H1 (cell line): ENCODE measurements at regions not wholly inside any gene's neighbourhood (a gene's known extent, or its start where the extent isn't known, plus 50 kb on each side); places are given as distances from the start of the nearest gene placed in this dataset.

Experiments
- CTCF ChIA-PET: fragments of 300-600 bp; sonication (Branson Sonifier 250); formaldehyde crosslinking; loops from one replicate; lab custom pipeline; 2021; ENCODE audit not compliant: partially characterized antibody; lab: Charles Lee
- POLR2A ChIA-PET: fragments of 300-600 bp; sonication (Branson Sonifier 250); formaldehyde crosslinking; loops from one replicate; lab custom pipeline; 2021; ENCODE audit warnings: inconsistent platforms; ENCODE audit not compliant: partially characterized antibody; lab: Charles Lee
- DNase-seq, 2 experiments: peaks; one replicate each; pipeline versions ENCODE4 v3.0.0 to v3.0.0-alpha.2; 2010 to 2022; ENCODE audit warnings: low spot score in 2 of 2, low read depth in 1 of 2, mixed read lengths in 1 of 2
- FAIRE-seq: peaks from 2 replicates; lab custom pipeline; 2011; peaks lifted over from hg19 to GRCh38; lab: Jason Lieb, UNC
- H2AFZ ChIP-seq: 2 replicates; pipeline ENCODE4 v1.8.1; 2012; ENCODE audit warnings: low read length, inconsistent platforms
- H2AK5ac ChIP-seq: 2 replicates; pipeline ENCODE4 v1.6.1; 2013; ENCODE audit warnings: low read depth, low read length
- H2BK120ac ChIP-seq: replicated peaks from 2 replicates; pipeline ENCODE3; 2013; ENCODE audit warnings: low read depth, low read length, inconsistent platforms
- H2BK12ac ChIP-seq: 2 replicates; pipeline ENCODE4 v1.6.1; 2013; ENCODE audit warnings: low read depth, low read length
- H2BK15ac ChIP-seq: 2 replicates; pipeline ENCODE4 v1.6.1; 2013; ENCODE audit warnings: low read length
- H2BK20ac ChIP-seq: 2 replicates; pipeline ENCODE4 v1.6.1; 2013; ENCODE audit warnings: low read length
- H2BK5ac ChIP-seq: 2 replicates; pipeline ENCODE4 v1.6.1; 2013; ENCODE audit warnings: low read depth, low read length
- H3K14ac ChIP-seq: 2 replicates; pipeline ENCODE4 v1.6.1; 2013; ENCODE audit warnings: inconsistent platforms; ENCODE audit not compliant: insufficient read length
- H3K18ac ChIP-seq: 2 replicates; pipeline ENCODE4 v1.6.1; 2013; ENCODE audit warnings: low read length; ENCODE audit errors: extremely low read depth
- H3K23ac ChIP-seq: 2 replicates; pipeline ENCODE4 v1.6.1; 2013; ENCODE audit warnings: inconsistent platforms; ENCODE audit not compliant: insufficient read length
- H3K23me2 ChIP-seq: 2 replicates; pipeline ENCODE4 v1.6.1; 2013; ENCODE audit warnings: low read depth, low read length
- H3K27ac ChIP-seq: 2 replicates; pipeline ENCODE4 v1.6.1; 2011; ENCODE audit warnings: low read depth, low read length, inconsistent platforms
- H3K27me3 ChIP-seq, 4 experiments: replicated peaks in 1 of 4; 1 replicate in 1 of 4; 2 replicates in 3 of 4; pipeline versions ENCODE4 v1.6.1 to v1.8.1; 2011 to 2013; ENCODE audit warnings: low read length in 3 of 4, mild to moderate bottlenecking in 3 of 4, inconsistent platforms in 2 of 4, mixed read lengths in 2 of 4, moderate library complexity in 1 of 4; ENCODE audit not compliant: control insufficient read depth in 3 of 4, insufficient read depth in 3 of 4; ENCODE audit errors: extremely low read depth in 1 of 4
- H3K36me3 ChIP-seq, 4 experiments: 2 replicates each; pipeline versions ENCODE4 v1.6.1 to v1.8.1; 2011 to 2013; ENCODE audit warnings: mild to moderate bottlenecking in 4 of 4, low read length in 3 of 4, moderate library complexity in 2 of 4, control low read depth in 1 of 4, inconsistent platforms in 1 of 4; ENCODE audit not compliant: insufficient read depth in 4 of 4, control insufficient read depth in 2 of 4
- H3K4ac ChIP-seq: replicated peaks from 2 replicates; pipeline ENCODE3; 2013; ENCODE audit warnings: low read length, low read depth, mixed read lengths, inconsistent platforms; ENCODE audit not compliant: insufficient read length
- H3K4me1 ChIP-seq, 4 experiments: replicated peaks in 1 of 4; 1 replicate in 1 of 4; 2 replicates in 3 of 4; pipeline versions ENCODE4 v1.6.1 to v1.8.1; 2011 to 2013; ENCODE audit warnings: low read length in 3 of 4, inconsistent platforms in 2 of 4, mixed read lengths in 1 of 4; ENCODE audit not compliant: insufficient read depth in 4 of 4, control insufficient read depth in 3 of 4
- H3K4me2 ChIP-seq, 2 experiments: 2 replicates each; pipeline versions ENCODE4 v1.6.1 to v1.8.1; 2011 to 2013; ENCODE audit warnings: low read depth in 2 of 2, low read length in 2 of 2, control low read depth in 1 of 2, inconsistent platforms in 1 of 2, mild to moderate bottlenecking in 1 of 2; ENCODE audit not compliant: insufficient read depth in 1 of 2
- H3K4me3 ChIP-seq, 4 experiments: fragments of 200-600, 300-600 bp in 1 of 4; sonication (generic), shearing (Covaris generic), sonication (Bioruptor Twin) in 1 of 4; 2 replicates each; pipeline versions ENCODE4 v1.5.1 to v1.8.1; 2011 to 2016; ENCODE audit warnings: low read length in 4 of 4, low read depth in 3 of 4, control low read depth in 2 of 4, inconsistent platforms in 2 of 4, mild to moderate bottlenecking in 2 of 4, mixed read lengths in 1 of 4, moderate library complexity in 1 of 4; ENCODE audit not compliant: insufficient read depth in 2 of 4; ENCODE audit errors: extremely low read depth in 1 of 4
- H3K56ac ChIP-seq: replicated peaks from 2 replicates; pipeline ENCODE3; 2013; ENCODE audit warnings: low read depth, mild to moderate bottlenecking, mixed read lengths, low read length, inconsistent platforms; ENCODE audit not compliant: insufficient read length
- H3K79me1 ChIP-seq: 2 replicates; pipeline ENCODE4 v1.6.1; 2013; ENCODE audit warnings: low read depth, low read length, control low read depth
- H3K79me2 ChIP-seq, 2 experiments: 2 replicates each; pipeline versions ENCODE4 v1.6.1 to v1.8.1; 2012 to 2013; ENCODE audit warnings: low read length in 2 of 2, mild to moderate bottlenecking in 2 of 2, inconsistent platforms in 1 of 2; ENCODE audit not compliant: insufficient read depth in 2 of 2, control insufficient read depth in 1 of 2
- H3K9ac ChIP-seq, 4 experiments: replicated peaks in 1 of 4; 1 replicate in 1 of 4; 2 replicates in 3 of 4; pipeline versions ENCODE4 v1.6.1 to v1.8.1; 2011 to 2013; ENCODE audit warnings: low read depth in 3 of 4, low read length in 3 of 4, control low read depth in 2 of 4, mild to moderate bottlenecking in 2 of 4, moderate library complexity in 2 of 4, inconsistent platforms in 1 of 4; ENCODE audit errors: extremely low read depth in 1 of 4
- H3K9me3 ChIP-seq, 2 experiments: 2 replicates each; pipeline versions ENCODE4 v1.6.1 to v1.8.1; 2012 to 2013; ENCODE audit warnings: mild to moderate bottlenecking in 2 of 2, moderate library complexity in 2 of 2, control low read depth in 1 of 2, inconsistent platforms in 1 of 2, low read depth in 1 of 2, low read length in 1 of 2, mixed read lengths in 1 of 2; ENCODE audit not compliant: insufficient read depth in 2 of 2
- H4K20me1 ChIP-seq, 2 experiments: replicated peaks in 1 of 2; 2 replicates each; pipeline versions ENCODE3 to v1.8.1; 2011 to 2013; ENCODE audit warnings: inconsistent platforms in 2 of 2, low read length in 2 of 2, mild to moderate bottlenecking in 1 of 2; ENCODE audit not compliant: insufficient read depth in 2 of 2, control insufficient read depth in 1 of 2
- H4K5ac ChIP-seq: 2 replicates; pipeline ENCODE4 v1.6.1; 2013; ENCODE audit warnings: low read length, low read depth, mixed read lengths, inconsistent platforms; ENCODE audit not compliant: insufficient read length
- H4K8ac ChIP-seq: 2 replicates; pipeline ENCODE4 v1.8.0; 2013; ENCODE audit warnings: mild to moderate bottlenecking, moderate library complexity, low read length, inconsistent platforms; ENCODE audit not compliant: insufficient read depth; ENCODE audit errors: extremely low read depth
- H4K91ac ChIP-seq: replicated peaks from 2 replicates; pipeline ENCODE3; 2013; ENCODE audit warnings: low read length, mixed read lengths, inconsistent platforms; ENCODE audit not compliant: insufficient read length
- ATF2 ChIP-seq: IDR thresholded peaks from 2 replicates; pipeline ENCODE4 v1.6.1; 2012; ENCODE audit warnings: low read length, inconsistent platforms
- JUN ChIP-seq: IDR thresholded peaks from 2 replicates; pipeline ENCODE4 v1.6.1; 2011; ENCODE audit warnings: low read depth, mild to moderate bottlenecking, improper control_type of control experiment, low read length
- NRF1 ChIP-seq: IDR thresholded peaks from 2 replicates; pipeline ENCODE4 v1.6.1; 2011; ENCODE audit warnings: mild to moderate bottlenecking, low read depth, low read length, improper control_type of control experiment
- POLR2A ChIP-seq, 2 experiments: IDR thresholded peaks; 1 replicate in 1 of 2; 2 replicates in 1 of 2; pipeline ENCODE4 v1.6.1; 2011; ENCODE audit warnings: low read depth in 2 of 2, low read length in 2 of 2, mild to moderate bottlenecking in 2 of 2; ENCODE audit errors: control extremely low read depth in 1 of 2
- POU5F1 ChIP-seq: IDR thresholded peaks from 2 replicates; pipeline ENCODE4 v1.6.1; 2011; ENCODE audit warnings: low read depth, mild to moderate bottlenecking, low read length, moderate library complexity
- SP2 ChIP-seq: IDR thresholded peaks from 2 replicates; pipeline ENCODE4 v1.6.1; 2012; ENCODE audit warnings: mild to moderate bottlenecking, low read length, inconsistent platforms
- TAF7 ChIP-seq: optimal IDR thresholded peaks from 2 replicates; pipeline ENCODE3; 2011; ENCODE audit warnings: low read depth, mild to moderate bottlenecking, inconsistent platforms, low read length, moderate library complexity, borderline replicate concordance
- WGBS, 2 experiments: shearing (Covaris generic) in 1 of 2; methylation state at CpG; one replicate each; pipeline versions ENCODE4 v1.1.6 to v1.1.7; 2013 to 2015; ENCODE audit warnings: low lambda C conversion rate in 2 of 2, mixed read lengths in 2 of 2, inconsistent platforms in 1 of 2, low coverage in 1 of 2, missing lambda C conversion rate in 1 of 2; ENCODE audit not compliant: insufficient replicate concordance in 2 of 2, insufficient coverage in 1 of 2, insufficient read length in 1 of 2; ENCODE audit errors: extremely low coverage in 1 of 2, missing lambda C conversion rate in 1 of 2; 5-methylcytosine and 5-hydroxymethylcytosine counted together

GRCh38 chr5:4413996-4414395 is 726.1 kb upstream of the ADAMTS16 start:
- Histone ChIP-seq H4K8ac (no peak overlapping the region), H3K4me3 (no peak overlapping the region), H3K9me3 (no peaks in the 10 kb centered on the region), H3K23me2 (no peaks in the 10 kb centered on the region), H4K20me1 (no peaks in the 10 kb centered on the region), H3K27ac (no peak overlapping the region), H3K4ac (no peak overlapping the region), H2AK5ac (no peak overlapping the region), H2AFZ (no peak overlapping the region), H2BK12ac (no peak overlapping the region), H4K5ac (no peak overlapping the region), H3K9ac (no peak overlapping the region), H3K23ac (no peak overlapping the region), H3K4me1 (no peaks in the 10 kb centered on the region; a peak in 1 of 7 replicates), H3K79me1 (no peaks in the 10 kb centered on the region), H3K79me2 (no peaks in the 10 kb centered on the region), H3K27me3 (no peaks in the 10 kb centered on the region)
- POLR2A ChIA-PET: no interaction called here
- DNase-seq: no peak
- WGBS, 2 experiments: 92% methylated on average over 8 of the region's 8 CpGs; no CpG with 5 or more reads in 1 of the 2 experiments
- no peak for TF ChIP-seq SP2
- TF ChIP-seq NRF1: no peak
- no peak for TF ChIP-seq TAF7
- TF ChIP-seq POLR2A (IDR thresholded peaks at IDR 0.05; ENCODE audit: control extremely low read depth in 1 of 2, low read depth in 2 of 2, low read length in 2 of 2): no peak
- TF ChIP-seq POU5F1: no peak
- no peak for TF ChIP-seq JUN
- no peak for TF ChIP-seq ATF2
- TF ChIP-seq, all 59 proteins: peak for 0
- H2BK20ac ChIP-seq: no peak overlapping the region
- H2BK15ac ChIP-seq: no peak overlapping the region
- CTCF ChIA-PET: interaction anchor here (0.7 kb wide), 1 partner anchor 959 kb away, joined by 4 read pairs; no protein-coding TSS in a partner anchor
- H3K14ac ChIP-seq: no peak overlapping the region
- H3K36me3 ChIP-seq: no peaks in the 10 kb centered on the region
- no peak overlapping the region for H3K18ac ChIP-seq
- no peak for FAIRE-seq
- H3K4me2 ChIP-seq: no peak overlapping the region
- H2BK5ac ChIP-seq: no peak overlapping the region
- H4K91ac ChIP-seq: no peak overlapping the region
- no peak overlapping the region for H3K56ac ChIP-seq
- no peak overlapping the region for H2BK120ac ChIP-seq
